ENCODE measurements at regions not wholly inside any gene's neighbourhood (a gene's known extent, or its start where the extent isn't known, plus 50 kb on each side); places are given as distances from the start of the nearest gene placed in this dataset.

- no peak for TF ChIP-seq GATA1 (IDR thresholded peaks at IDR 0.05; ENCODE audit: low read depth, low read length)
- no peak for TF ChIP-seq POLR2A (IDR thresholded peaks at IDR 0.05; ENCODE audit: low read length)
- no peak for DNase-seq
These were observed 180.0 kb upstream of the TGFBR2 start for GRCh38 chr3:30426293-30426993.

DNA sequence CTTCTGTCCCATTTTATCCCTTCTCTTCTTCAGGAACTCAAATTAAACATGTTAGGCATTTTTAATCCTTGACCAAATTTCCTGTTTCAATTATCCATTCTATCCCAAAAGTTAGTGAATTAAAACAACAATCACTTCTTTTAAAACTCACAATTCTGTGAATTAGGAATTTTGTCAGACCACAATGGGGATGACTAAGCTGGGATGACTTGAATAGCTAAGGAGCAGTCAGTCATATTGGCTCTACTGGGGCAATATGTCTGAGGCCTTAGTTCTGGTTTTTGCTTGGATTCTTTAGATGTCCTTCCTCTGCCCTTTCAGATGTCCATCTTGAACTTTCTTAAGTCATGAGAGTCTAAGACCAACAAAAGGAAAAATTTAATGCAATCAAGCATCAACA is 178.2 kb upstream of the TGFBR2 start:
- no peak for DNase-seq
- TF ChIP-seq POLR2A (IDR thresholded peaks at IDR 0.05; ENCODE audit: low read length) (no peak), GATA1 (IDR thresholded peaks at IDR 0.05; ENCODE audit: low read depth, low read length) (no peak)

GRCh38 chr3:30435861-30436331 is 170.5 kb upstream of the TGFBR2 start:
- no peak for DNase-seq
- no peak for TF ChIP-seq POLR2A (IDR thresholded peaks at IDR 0.05; ENCODE audit: low read length)
- no peak for TF ChIP-seq GATA1 (IDR thresholded peaks at IDR 0.05; ENCODE audit: low read depth, low read length)

- TF ChIP-seq GATA1 (IDR thresholded peaks at IDR 0.05; ENCODE audit: low read depth, low read length) (no peak), POLR2A (IDR thresholded peaks at IDR 0.05; ENCODE audit: low read length) (no peak)
- DNase-seq, result no peak
These were observed 169.2 kb upstream of the TGFBR2 start for GRCh38 chr3:30437171-30437601.

DNA sequence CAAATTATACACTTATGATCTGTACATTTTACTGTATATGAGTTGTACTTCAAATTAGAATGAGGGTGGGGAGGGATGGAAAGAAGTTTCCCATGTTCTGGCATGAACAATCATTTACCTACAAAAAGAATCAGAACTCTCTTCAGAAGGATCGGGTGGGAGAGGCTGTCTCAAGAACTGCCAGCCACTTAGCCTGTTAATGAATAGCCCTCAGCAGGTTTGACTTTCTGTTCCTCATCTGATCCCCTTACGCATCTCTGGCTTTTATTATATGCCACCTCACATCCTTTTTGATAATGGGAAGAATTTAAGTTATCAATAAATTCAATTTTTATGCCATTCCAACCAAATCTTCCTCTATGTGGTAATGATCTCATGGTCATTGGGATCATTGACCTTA is 168.3 kb upstream of the TGFBR2 start:
- no peak for DNase-seq

GRCh38 chr3:30439451-30440053 is 166.8 kb upstream of the TGFBR2 start:
- DNase-seq, result no peak
- TF ChIP-seq GATA1 (IDR thresholded peaks at IDR 0.05; ENCODE audit: low read depth, low read length) (no peak), POLR2A (IDR thresholded peaks at IDR 0.05; ENCODE audit: low read length) (no peak)

More for the DNA sequence above, 168.3 kb upstream of the TGFBR2 start:
- TF ChIP-seq POLR2A (IDR thresholded peaks at IDR 0.05; ENCODE audit: low read length) (no peak), GATA1 (IDR thresholded peaks at IDR 0.05; ENCODE audit: low read depth, low read length) (no peak)

DNA sequence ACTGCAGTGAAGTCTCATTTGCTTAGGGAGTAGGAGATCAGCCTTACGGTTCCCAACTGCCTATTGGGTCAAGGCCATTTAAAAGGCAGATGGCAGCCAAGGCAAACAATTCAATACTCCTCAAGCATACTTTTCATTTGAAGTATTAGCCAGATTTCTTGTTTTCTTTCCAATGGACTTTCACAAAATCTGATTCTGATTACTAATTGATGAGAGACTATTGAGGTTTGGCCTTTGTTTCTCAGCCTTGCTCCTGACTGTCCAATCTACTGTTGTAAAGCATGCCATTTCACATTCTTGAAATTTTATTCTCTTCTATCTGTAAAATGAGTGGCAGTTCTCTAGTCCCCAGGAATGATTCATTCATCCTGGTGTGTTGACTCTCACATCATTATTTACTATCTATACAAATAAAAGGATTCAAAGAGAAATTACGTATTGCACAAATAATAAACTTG is 166.2 kb upstream of the TGFBR2 start:
- TF ChIP-seq GATA1 (IDR thresholded peaks at IDR 0.05; ENCODE audit: low read depth, low read length) (no peak), POLR2A (IDR thresholded peaks at IDR 0.05; ENCODE audit: low read length) (no peak)
- DNase-seq, result no peak

DNA sequence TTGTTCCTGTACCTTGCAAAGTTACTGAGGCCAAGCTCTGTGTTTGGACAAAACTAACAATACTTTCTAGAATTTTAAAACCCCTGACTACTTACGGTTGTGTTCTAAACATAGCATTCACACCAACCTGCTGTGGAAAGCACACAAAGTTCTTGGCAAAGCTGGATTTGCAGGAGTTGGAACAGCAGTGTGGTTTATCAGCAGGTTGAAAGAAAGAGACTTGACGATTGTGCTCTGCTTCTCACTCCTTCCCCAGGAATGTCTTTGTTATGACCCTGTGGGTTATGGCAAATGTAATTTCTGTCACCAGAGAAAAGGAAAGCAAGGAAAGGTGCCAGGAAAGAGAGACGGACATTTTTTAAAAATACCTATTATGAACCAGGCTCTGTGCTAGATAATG is 165.5 kb upstream of the TGFBR2 start:
- DNase-seq, result no peak
- TF ChIP-seq GATA1 (IDR thresholded peaks at IDR 0.05; ENCODE audit: low read depth, low read length), result no peak
- no peak for TF ChIP-seq POLR2A (IDR thresholded peaks at IDR 0.05; ENCODE audit: low read length)

- TF ChIP-seq GATA1 (IDR thresholded peaks at IDR 0.05; ENCODE audit: low read depth, low read length), result no peak
- TF ChIP-seq POLR2A (IDR thresholded peaks at IDR 0.05; ENCODE audit: low read length), result no peak
- no peak for DNase-seq
These were observed 162.4 kb upstream of the TGFBR2 start for GRCh38 chr3:30443756-30444673.

DNA sequence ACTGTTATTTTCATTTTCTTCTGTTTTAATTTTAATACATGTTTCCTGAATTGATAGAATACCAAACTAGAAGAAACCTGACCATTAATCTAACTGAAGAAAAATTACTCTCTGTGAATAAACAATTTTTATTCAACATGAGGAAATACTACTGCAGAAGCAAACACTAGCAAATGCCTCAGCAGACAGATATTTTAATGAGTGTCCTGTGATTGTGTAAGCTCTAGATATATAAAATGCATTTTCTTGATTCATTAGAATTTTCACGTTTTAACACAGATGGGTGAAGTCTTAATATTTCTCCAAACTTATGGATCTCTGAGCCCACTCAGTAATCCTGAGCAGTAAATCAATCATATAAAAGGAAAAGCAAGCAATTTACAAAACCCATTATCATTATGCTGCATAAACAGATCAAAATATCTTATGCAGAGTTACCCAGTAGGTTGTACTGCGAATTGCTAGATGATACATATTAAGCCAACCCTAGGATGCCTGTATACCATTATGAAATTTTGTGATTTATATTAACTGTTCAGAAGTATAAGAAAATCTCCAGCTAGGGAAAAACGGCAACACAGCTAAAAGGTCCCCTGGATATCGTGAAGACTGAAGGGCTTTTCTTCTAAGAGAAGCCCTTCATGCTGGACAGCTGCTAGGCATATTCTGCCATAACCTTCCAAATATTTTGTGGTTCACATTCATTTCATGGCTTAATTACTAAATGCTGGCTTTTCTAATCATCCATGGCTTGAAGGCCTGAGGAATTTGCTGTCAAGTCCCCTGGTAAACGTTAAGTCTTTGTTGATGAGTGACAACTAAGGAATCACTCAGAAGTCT is 157.7 kb upstream of the TGFBR2 start:
- TF ChIP-seq POLR2A (IDR thresholded peaks at IDR 0.05; ENCODE audit: low read length) (no peak), GATA1 (IDR thresholded peaks at IDR 0.05; ENCODE audit: low read depth, low read length) (no peak)
- DNase-seq, result no peak

GRCh38 chr3:30449290-30449632 is 157.1 kb upstream of the TGFBR2 start:
- no peak for DNase-seq
- TF ChIP-seq POLR2A (IDR thresholded peaks at IDR 0.05; ENCODE audit: low read length), result no peak
- no peak for TF ChIP-seq GATA1 (IDR thresholded peaks at IDR 0.05; ENCODE audit: low read depth, low read length)

DNA sequence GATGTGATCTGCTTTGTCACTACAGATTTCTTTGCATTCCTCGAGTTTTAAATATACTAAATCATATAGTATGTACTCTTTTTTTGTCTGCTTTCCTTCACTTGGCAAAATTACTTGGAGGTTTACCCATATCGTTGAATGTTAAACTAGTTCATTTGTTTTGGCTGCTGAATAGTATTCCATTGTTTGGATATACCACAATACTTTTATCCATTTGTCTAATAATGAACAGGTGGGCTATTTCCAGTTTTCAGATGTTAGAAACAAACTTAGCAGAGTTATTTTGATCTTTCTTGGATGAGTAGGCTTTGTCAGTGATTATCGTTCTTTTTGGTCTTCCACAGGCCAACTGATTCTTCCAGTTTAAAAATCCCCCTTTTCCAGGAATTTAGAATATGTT is 154.0 kb upstream of the TGFBR2 start:
- DNase-seq, result no peak
- TF ChIP-seq POLR2A (IDR thresholded peaks at IDR 0.05; ENCODE audit: low read length) (no peak), GATA1 (IDR thresholded peaks at IDR 0.05; ENCODE audit: low read depth, low read length) (no peak)

GRCh38 chr3:30453360-30454039 is 152.9 kb upstream of the TGFBR2 start:
- TF ChIP-seq POLR2A (IDR thresholded peaks at IDR 0.05; ENCODE audit: low read length) (no peak), GATA1 (IDR thresholded peaks at IDR 0.05; ENCODE audit: low read depth, low read length) (no peak)
- DNase-seq, result no peak
